ENCODE measurements at regions not wholly inside any gene's neighbourhood (a gene's known extent, or its start where the extent isn't known, plus 50 kb on each side); places are given as distances from the start of the nearest gene placed in this dataset.
"Not testable (repeated sequence)": the region's sequence is repeated elsewhere in the genome, so short reads cannot be mapped to it uniquely, and the experiment has no call there.

DNA sequence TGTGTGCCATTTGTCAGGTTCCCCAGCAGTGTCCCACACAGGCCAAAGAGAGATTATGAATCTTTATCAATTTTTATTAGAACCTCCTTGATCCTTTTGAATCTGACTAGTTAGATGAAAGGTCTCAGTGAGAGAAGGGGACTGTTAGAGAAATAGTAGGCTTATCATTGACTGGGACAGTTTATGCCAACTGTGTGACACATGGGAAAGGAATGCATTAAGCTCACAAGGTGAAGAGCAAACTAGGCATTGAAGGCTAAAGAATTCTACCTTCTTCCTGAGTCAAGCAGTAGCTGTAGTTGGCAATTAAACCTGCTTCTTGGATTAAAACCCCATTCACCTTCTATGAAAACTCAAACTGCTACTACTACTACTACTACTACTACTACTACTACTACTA is 389.6 kb upstream of the CDH19 start:
- ATAC-seq: no peak
- intact Hi-C loops (cut with DNase I, micrococcal nuclease): no loop called here
- DNase-seq: no peak

DNA sequence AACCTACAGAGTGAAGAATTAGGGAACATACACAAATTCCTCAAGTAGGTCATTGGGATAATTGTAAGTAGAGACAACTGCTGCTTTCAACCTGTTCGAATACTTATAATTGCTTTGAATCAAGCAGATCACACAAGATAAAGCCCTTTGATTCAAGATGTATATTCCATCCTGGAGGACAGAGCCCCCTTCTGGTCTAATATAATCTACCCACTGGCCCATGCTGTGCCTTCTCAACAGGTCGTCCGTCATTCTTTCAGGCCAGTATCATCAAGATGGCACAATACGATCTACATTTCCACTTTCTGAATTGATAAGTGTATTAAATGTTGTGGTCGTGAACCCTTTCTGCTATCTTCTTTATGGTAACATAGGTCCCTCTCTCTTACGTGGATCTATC is 387.0 kb upstream of the CDH19 start:
- DNase-seq (no peak), ATAC-seq (no peak)
- intact Hi-C loops (cut with DNase I, micrococcal nuclease): no loop called here

GRCh38 chr18:66979009-66979408 is 375.1 kb upstream of the CDH19 start:
- intact Hi-C loops (cut with DNase I, micrococcal nuclease): no loop called here
- DNase-seq: no peak
- ATAC-seq: no peak

DNA sequence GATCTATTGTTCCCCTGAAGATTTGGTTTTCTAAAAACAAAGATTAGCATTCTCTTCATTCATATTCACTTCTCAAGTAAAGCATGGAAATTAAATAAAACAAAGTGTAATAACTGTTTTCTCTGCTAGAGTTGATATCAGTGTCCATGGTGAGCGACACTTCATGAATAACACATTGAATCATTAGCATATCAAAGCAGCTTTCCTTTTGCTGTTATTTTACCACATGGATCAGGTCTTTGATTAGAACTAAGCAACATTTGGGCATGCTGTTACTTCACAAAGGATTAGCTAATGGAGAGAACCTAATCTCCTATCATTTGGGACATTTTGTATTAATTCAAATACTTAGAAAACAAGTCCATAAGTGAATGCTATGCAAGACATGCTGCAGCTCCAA is 368.8 kb upstream of the CDH19 start:
- intact Hi-C loops (cut with DNase I, micrococcal nuclease): no loop called here
- no peak for DNase-seq
- no peak for ATAC-seq

- DNase-seq: no peak
- intact Hi-C loops (cut with DNase I, micrococcal nuclease): no loop called here
- ATAC-seq: no peak
These were observed 368.1 kb upstream of the CDH19 start for GRCh38 chr18:66971960-66972359.

GRCh38 chr18:66966171-66966570 is 362.3 kb upstream of the CDH19 start:
- no peak for ATAC-seq
- intact Hi-C loops (cut with DNase I, micrococcal nuclease): no loop called here
- DNase-seq: no peak

- no peak for ATAC-seq
- intact Hi-C loops (cut with DNase I, micrococcal nuclease): no loop called here
- no peak for DNase-seq
These were observed 354.4 kb upstream of the CDH19 start for GRCh38 chr18:66958309-66958708.

- intact Hi-C loops (cut with DNase I, micrococcal nuclease): no loop called here
- ATAC-seq (no peak), DNase-seq (no peak)
These were observed 347.9 kb upstream of the CDH19 start for GRCh38 chr18:66951750-66952149.

DNA sequence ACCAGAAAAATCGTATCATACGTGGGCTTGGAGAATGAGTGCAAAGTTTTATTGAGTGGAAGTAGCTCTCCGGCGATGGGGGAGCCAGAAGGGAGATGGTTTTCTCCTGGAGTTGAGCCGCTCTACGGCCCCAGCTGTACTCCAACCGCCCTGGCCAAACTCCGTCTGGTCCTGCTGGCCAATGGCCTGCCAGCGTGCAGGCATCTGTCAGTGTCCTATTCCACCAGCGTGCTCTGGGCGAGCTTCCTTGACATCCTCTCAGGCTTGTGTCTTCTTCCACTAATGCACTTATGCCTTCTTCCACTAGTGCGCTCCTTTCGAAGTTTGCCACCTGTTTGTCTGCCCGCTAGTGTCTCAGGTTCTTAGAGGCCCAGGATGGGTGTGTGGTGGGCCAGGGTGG is 345.5 kb upstream of the CDH19 start:
- DNase-seq: no peak
- ATAC-seq: no peak
- intact Hi-C loops (cut with DNase I, micrococcal nuclease): no loop called here

GRCh38 chr18:66937546-66937945 is 333.7 kb upstream of the CDH19 start:
- intact Hi-C loops (cut with DNase I, micrococcal nuclease): no loop called here
- ATAC-seq (no peak), DNase-seq (no peak)

DNA sequence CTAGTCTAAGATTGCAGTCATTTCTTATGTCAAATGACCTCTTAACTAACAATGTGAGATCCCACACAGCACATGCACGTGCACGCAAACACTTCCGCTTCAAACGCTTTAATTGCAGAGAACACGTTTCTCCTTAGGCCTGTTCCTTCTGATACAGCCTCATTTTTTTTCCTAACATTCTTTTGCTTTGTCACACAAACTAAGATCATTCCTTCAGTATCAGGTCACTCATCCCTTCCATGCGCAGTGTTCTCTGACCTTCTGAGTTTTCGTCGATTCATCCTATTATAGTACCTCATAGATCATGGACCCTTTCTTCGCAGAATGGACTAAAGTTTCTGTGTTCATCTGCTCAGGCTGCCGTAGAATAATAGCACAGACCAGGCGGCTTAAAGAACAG is 327.1 kb upstream of the CDH19 start:
- ATAC-seq: no peak
- intact Hi-C loops (cut with DNase I, micrococcal nuclease): no loop called here
- DNase-seq: no peak

DNA sequence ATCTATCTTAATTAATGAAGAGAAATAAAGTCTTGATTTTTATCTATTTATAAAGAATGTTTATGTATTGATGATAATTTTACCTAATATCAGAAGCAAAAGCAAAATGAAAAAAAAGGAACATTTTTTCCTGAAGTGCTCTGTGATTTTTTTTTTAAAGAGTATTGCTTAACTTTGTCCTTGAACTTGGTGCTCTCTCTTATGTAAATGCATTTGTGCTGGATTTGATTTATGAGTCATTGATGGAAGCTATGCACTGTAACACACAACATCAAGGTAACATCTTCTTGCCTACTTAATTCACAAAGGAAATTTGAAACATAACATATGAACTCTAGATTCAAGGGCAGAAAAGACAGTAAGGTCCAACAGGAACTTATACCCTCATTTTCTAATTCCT is 312.9 kb upstream of the CDH19 start:
- intact Hi-C loops (cut with DNase I, micrococcal nuclease): no loop called here
- no peak for ATAC-seq
- DNase-seq: no peak

- no peak for ATAC-seq
- intact Hi-C loops (cut with DNase I, micrococcal nuclease): no loop called here
- DNase-seq: no peak
These were observed 296.9 kb upstream of the CDH19 start for GRCh38 chr18:66900837-66901236.

DNA sequence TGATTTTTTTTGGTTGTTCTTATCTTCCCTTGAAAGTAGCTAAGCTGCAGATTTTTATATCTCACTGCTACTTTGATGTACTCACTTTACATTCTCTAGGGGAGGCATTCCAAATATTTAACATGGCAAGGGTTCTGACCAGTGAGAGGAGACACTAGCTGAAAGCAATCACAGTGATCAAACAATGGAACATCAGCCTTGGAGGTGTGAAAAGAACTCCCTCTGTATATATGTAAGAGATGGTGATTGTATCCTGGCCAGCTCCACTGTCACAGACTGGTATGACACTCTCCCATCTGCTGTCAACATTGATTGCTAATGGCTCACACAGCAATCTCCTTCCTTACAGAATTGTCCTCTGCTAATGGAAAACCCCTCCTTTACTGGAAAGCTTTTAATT is 291.7 kb upstream of the CDH19 start:
- no peak for DNase-seq
- intact Hi-C loops (cut with DNase I, micrococcal nuclease): no loop called here

DNA sequence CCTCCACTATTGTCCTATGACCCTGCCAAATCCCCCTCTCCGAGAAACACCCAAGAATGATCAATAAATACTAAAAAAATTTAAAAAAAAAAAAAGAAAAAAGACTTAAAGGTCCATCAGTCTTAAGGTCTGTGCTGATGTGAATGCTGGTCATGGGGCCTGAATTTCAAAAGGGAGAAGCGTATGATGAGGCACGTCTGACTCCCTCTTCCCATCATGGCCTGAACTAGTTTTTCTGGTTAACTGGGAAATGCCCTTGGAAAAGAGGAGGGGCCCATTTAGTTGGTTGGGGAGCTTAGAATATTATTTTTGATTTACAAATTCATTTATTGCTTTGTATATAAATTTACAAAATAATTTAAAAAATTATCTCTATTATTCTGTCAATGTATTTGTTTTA is 291.0 kb upstream of the CDH19 start:
- no peak for ATAC-seq
- intact Hi-C loops (cut with DNase I, micrococcal nuclease): no loop called here
- DNase-seq: no peak

More for the DNA sequence above, 291.7 kb upstream of the CDH19 start:
- no peak for ATAC-seq

GRCh38 chr18:66892388-66892787 is 288.5 kb upstream of the CDH19 start:
- intact Hi-C loops (cut with DNase I, micrococcal nuclease); ATAC-seq; DNase-seq: not testable (repeated sequence)

DNA sequence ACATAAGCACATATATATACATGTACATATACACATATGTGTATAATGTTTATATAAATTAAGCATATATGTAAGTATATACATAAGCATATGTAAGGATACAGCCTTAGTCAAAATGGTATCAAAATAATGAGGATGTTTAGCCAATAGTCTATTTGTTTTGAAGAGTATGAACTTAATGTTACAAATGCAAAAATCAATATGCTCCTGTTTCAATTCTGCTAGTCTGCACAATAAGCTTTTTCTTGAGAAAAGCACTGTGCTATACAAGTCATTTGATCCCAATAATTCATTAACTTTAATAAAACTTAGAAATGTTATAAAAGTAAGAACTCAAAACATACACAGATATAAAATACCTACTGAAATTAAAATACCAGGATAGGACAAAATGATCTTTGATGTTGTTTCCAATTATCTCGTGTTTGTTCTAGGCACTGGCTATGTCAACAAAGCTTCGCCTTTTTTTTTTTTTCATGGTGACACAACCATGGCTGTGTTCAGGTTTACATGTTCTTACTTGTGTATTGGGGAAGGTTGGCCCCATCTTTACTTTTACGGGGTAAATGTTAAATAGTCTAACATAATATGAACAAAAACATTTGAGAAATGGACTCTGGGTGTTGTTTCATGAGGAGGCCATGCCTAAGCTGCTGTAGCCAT is 271.1 kb upstream of the CDH19 start:
- intact Hi-C loops (cut with DNase I, micrococcal nuclease): no loop called here
- no peak for DNase-seq
- ATAC-seq: no peak

DNA sequence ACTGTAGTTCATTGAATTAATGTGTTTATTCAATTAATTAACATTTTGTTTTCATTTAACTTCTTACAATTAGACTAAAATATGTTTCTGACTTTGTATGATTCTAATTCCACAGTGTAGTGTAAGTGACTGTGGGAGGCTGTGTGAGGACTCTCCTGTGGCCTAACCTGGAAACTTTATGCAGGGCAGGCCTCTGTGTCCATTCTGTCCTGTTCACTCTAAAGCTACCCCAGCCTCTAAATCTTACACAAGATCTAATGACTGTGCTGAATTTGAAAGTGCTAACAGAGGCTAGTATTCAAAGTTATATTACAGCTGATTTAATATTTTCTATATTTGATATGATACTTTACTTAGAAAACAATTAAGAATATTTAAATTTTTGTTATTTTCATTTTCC is 270.5 kb upstream of the CDH19 start:
- DNase-seq (no peak), ATAC-seq (no peak)
- intact Hi-C loops (cut with DNase I, micrococcal nuclease): no loop called here

GRCh38 chr18:66873899-66874298 is 270.0 kb upstream of the CDH19 start:
- ATAC-seq: no peak
- intact Hi-C loops (cut with DNase I, micrococcal nuclease): no loop called here
- no peak for DNase-seq

DNA sequence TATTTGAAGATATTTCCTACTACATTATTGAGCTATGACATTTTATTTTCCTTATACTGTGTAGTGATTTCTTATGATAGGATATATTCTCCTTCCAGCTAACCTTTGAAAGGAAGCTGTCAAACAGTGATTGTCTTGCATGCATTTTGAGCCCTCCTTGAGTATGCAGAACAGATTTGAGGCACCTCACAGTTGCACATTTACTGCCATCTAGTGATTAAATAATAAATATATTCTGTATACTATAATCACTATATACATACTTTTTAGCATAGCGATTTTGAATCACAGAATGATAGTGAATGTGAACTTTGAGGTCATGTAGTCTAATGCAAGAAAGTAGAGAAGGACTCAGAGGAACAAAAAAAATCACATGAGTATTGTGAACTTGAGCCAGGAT is 268.4 kb upstream of the CDH19 start:
- intact Hi-C loops (cut with DNase I, micrococcal nuclease): no loop called here
- DNase-seq: no peak
- no peak for ATAC-seq

- intact Hi-C loops (cut with DNase I, micrococcal nuclease): no loop called here
- no peak for ATAC-seq
- no peak for DNase-seq
These were observed 263.8 kb upstream of the CDH19 start for GRCh38 chr18:66867653-66868052.

All from left colon (tissue), 2 donors.